Stimulated activated CD4-positive, alpha-beta T cell treated with anti-CD3 and anti-CD28 coated beads, Interleukin-12 subunit alpha, Interleukin-12 subunit beta, amount 100 ng/mL, for 24 hours (primary cell): ENCODE measurements at regions not wholly inside any gene's neighbourhood (a gene's known extent, or its start where the extent isn't known, plus 50 kb on each side); places are given as distances from the start of the nearest gene placed in this dataset.

Experiments
- DNase-seq, 2 experiments: peaks; one replicate each; pipeline ENCODE4 v3.0.0-alpha.2; 2020; ENCODE audit warnings: low read depth in 2 of 2

DNA sequence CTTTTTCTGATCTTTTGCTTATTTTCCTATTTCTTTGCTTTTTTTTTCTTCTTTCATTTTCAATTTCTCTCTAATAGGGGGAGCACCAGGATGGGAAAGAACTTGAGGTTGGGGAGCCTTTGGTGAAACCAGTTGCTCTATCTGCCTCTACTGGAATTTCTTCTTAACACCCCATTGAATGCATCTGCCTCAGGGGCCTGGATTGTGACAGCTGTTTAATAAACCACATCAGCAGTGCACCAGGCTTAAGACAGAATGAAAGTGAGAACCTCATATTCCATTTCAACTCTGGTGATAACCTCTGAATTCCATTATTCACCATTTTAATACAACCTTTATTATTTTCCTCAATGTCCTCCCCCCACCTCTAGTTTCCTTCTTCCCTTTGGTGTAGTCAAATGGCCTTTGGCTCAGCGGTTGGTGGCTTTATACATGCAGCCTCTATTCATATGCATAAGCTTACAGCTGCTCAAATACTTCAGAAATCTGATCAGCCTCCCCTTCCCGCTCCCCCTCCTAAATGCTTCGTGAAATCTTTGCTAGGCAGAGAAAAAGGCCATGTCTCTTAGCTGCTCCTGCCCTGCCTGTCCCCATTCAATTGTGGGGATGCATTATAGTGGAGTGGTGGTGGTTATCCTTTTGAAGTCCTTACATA is 537.3 kb upstream of the PLXNA2 start:
- no peak for DNase-seq

DNA sequence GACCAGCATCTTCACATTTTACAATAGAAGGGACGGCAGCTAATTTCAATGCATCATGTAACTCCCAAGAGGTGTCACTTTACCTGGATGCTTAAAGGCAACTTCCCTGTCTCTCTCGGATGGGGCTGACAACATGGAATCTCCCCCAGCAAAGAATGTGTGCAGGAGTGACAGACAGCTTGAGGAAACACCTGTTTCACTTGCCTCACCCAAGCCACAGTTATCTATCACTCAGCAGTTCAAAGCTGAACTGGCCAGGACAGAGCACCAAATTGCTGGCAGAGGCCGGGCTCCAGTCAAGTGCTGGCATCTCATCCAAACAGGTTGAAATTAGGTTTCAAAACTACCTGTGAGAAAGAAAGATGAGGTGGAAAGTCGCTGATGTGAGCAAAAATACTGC is 538.0 kb upstream of the PLXNA2 start:
- no peak for DNase-seq

DNA sequence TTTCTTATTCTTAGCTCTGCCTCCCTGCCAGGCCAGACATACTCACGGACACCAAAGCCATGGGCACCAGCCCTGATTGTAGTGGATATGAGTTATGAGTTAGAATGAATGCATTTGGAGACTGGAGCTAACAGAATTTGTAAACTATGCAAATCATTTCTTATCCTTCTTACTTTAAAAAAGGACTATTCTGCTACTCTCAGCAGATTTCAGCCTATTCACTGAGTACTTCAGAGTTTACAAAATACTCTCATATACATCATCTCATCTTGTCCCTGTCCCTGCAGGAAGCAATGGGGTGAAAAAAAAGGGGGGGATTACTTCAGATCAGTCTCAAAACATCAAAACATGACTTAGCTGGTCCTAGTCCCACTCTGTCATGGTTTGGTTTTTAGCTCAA is 541.4 kb upstream of the PLXNA2 start:
- no peak for DNase-seq

DNA sequence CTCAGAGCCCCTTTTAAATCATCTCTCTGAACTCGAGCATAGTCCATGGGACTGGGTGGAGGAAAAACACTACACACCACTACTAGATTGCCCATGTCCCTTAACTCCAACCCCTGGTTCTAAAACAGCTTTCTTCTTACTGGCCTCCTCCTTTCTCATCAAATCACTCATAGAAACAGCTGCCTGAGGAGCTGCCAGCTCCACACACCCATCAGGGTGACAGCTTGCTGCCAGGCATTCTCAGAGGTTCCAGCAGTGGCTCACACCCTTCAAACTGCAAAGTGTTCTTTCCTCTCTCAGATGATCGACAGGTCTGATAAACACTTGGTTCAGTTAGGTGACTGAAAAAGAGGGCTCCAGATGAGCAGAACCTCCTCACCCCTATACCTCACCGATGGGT is 543.0 kb upstream of the PLXNA2 start:
- DNase-seq = no peak

DNA sequence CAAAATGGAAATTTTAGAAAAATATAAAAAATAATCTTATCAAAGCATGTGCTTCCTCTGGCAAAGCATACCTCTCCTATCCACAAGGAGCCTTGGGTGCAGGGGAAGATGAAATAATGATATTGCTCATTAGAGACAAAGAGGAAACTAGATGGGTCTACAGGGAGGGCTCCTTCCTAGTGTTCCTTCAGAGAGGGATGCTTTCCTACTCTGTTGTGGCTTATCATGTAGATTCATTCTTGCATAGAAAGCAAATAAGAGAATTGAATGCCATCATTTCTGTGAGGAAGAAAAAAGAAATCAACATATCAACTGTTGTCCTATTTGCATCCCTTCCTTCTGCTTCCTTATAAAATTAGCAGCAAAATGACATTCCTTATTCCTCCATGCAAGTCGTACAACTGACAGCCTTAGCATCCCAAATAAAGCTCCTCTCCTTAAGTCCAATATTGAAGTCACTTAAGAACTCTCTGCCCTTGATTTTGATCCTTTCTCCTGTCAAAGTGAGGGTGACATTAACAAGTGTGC is 543.9 kb upstream of the PLXNA2 start:
- DNase-seq = no peak

DNA sequence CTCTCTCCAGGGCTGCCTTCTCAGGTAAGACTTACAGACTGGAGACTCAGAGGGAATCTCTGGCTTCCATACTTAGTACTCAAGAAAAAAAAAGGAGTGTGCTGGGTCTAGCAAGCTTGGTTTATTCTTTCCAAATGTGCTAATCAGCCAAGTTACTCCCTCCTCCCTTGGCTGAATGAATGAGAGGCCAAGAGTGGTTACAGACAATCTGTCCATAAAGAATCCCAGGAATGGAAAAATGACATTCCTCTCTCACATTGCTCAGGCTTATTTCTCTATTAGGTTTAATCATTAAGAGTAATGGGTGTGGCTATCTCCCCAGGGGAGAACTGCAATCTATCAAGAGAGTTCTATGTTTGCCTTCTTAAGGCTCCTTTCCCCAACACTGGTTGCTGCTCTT is 547.3 kb upstream of the PLXNA2 start:
- DNase-seq = no peak

DNA sequence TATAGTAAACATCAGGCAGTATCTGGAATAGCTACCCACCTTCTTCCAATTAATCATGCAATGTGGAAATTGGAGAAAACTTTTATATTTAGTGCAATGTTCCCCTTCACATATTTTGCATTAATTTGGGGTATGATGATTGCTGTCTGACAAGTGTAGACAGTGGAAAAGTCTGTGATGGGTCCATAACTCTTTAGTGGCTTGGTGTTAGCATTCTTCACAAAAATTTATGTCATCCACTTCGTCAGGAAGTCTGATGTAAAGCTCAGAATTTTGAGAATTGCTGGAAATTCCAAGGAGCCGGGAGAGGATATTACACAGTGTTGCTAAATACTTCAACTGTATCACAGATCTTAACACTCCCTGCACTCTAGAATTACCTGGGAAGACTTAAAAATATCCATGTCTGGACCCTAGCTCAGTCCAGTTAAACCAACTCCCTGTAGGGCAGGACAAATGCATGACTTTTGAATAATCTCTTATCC is 549.7 kb upstream of the PLXNA2 start:
- DNase-seq = no peak

DNA sequence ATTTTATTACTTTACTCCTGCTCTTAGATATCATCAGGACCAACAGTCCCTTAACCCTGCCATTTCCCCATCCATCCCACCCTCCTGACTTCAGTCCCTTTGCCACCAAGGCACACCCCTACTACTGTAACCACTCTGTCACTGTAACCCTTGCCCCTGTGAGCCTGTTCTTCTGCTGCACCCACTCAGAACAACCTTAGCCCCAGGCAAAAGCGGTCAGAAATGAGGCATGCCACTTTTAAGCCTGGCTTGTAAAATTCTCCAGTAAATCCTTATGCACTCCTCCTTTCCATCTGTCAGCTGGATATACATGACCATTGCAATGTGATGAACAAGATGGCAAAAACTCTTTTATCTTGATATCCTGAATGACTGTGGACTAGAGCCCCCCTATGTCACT is 555.0 kb upstream of the PLXNA2 start:
- no peak for DNase-seq

DNA sequence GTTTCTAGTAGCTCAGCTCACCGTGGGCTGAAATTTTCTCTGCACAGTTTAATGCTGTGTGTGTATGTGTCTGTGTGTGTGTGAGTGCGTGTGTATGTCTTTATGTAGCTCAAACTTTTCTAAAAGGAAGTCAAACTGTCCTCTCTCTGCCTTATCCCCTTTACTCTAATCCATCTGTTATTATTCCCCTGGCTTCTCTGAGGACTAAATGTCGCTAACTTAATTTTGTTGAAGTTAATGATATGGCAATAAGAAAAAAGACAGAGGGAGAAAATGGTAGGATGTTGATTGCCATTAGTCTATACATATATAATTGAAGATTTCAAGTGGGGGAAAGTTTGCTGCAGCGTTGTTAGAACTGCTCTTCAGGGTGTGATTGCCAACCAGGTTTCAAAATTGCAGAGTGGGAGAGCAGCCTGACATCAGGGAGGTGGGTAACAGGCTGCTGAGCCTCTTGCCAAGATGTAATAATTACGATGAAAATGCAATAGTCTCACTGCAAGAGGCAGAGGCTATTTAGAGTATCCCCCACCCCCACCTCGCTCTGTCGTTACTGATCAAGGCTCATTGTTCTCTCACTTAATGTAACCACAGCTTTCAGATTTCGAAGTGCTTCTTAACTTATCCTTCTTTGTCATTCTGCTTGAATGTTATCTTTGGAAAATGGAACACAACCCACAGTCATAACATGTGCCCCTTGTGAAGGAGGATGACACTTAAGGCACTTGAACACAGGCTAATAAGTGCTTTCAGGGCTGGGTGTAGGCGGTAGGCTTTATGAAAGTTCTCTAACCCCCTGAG is 559.0 kb upstream of the PLXNA2 start:
- DNase-seq = no peak

DNA sequence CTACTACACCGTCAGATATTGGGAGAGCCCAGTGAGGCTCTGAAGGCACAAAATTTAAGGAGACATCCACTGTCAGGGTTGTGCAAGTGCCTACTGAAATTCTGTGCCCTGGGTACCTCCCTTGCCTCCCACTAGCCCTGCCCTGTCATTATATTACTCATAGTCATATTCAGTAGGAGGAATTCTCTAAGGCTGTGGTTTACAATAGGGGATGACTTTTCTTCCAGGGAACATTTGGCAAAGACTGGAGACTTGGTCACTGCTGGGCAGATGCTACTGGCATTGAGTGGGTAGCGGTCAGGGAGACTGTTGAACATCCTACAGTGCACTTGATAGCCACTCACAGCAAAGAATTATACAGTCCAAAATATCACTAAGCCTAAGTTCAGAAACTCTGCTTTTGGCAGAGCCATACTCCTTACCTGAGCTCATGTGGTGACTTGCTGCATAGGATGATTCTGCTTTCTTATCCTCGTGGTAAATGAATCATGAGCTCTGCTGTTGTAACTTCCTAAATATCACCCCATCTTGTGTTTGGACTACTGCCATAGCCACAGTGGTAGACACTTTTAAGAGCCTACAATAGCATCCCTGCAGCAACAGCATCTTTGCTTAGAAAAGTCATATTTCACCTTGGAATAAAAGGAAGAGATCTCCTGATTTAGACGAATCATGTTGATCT is 563.4 kb upstream of the PLXNA2 start:
- no peak for DNase-seq

DNA sequence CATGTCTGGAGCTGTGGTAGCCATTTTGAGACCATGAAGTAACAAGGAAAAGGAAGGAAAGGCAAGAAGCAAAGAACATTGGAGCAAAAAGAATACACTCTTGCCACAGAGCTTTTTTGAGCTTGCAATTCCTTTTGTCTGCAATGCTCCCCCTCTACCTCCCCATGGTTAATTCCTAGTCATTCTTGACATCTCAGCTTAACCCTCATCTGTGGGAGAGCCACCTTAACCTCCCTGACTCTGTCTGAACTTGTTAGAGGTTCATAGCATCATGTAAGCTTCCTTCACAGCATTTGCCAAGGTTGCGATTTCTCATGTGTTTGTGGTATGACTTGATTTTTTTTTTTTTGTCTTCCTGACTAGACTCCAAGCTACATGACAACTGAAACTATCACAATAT is 564.1 kb upstream of the PLXNA2 start:
- no peak for DNase-seq

DNA sequence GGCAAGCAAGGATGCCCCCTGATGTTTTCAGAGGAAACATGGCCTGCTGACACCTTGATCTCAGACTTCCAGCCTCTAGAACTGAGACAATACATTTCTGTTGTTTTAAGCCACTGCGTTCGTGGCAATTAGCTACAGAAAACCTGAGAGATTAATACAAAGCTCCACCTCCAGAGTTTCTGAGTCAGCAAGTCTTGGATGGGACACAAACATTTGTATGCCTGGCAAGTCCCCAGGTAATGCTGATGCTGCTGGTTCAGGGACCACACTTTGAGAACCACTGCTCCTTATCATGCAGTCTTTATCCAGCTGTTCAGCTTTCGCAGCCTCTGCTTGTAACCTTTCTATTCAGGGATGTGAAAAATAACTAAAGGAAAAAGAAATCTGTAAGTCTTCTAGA is 565.7 kb upstream of the PLXNA2 start:
- no peak for DNase-seq

DNA sequence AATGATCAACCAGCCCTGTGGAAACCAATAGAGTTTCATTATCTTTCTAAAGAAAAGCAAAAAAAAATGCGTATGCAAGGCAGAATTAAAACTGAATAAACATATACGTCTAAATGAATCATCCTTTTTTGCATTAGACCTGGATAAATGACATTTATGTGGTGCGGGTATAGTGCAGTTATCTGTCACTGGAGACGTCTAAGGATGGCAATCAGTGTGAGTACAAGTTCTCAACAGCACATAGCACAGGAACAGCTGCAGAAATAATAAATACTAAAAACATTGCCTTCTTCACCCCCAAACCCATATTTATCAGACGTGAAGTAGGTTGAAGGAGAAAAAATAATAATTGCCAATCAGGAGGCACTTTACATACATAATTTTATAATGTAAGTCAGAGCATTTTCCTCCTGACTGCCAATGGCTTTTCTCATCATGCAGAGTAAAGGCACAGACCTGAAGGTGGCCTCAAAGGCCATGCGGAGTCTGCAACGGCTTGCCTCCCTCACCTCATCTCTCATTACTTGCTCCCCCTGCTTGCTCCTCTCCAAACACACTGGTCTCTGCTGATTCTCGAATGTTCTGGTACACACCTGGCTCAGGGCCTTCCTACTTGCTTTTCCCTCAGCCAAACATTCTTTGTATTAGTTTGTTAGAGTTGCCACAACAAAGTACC is 574.7 kb upstream of the PLXNA2 start:
- no peak for DNase-seq

DNA sequence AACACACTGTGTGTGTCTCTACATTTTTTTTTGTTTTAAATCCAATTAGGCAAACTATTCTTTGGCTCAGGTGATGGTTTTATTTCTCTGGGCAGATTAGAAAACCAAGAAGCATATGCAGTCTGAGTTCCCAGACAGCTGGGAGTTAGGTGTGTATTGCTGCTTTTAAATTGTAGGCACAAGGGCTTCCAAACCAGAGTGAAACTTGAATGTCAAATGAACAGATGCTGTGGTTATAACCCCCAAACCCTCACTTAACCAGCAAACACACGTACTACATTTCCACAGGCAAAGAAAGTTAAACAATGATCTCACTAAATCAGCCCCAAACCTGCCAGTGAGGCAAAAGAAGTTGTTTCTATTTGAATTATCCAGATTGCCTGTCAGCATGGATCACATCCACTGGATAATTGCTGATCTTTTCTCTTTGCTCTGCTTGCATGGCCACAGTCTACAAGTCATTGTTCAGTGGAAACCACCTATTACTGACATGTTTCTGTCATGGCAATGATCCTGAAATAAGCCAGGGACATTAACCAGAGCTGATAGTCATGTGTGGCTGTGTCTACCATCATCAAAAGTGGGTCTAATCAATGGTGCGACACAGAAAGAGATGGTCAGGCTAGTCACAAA is 576.5 kb upstream of the PLXNA2 start:
- DNase-seq = no peak

DNA sequence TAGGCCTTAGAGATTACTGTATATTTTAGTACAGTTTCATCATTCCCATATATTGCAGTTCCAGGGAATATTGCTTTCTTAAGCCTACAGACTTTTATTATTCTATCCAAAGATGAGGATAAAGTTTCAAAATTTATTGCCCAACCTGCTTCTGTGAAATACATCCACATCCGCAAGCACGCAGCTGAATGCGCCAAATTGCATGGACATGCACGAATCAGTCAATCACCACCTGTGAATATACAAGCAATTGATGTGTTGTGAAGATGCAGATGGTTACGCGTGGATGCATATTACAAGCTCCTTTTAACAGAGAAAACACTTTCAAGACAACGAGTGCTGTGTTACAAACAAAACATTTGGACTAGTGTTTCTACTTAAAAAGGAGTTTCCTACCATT is 577.8 kb upstream of the PLXNA2 start:
- no peak for DNase-seq

DNA sequence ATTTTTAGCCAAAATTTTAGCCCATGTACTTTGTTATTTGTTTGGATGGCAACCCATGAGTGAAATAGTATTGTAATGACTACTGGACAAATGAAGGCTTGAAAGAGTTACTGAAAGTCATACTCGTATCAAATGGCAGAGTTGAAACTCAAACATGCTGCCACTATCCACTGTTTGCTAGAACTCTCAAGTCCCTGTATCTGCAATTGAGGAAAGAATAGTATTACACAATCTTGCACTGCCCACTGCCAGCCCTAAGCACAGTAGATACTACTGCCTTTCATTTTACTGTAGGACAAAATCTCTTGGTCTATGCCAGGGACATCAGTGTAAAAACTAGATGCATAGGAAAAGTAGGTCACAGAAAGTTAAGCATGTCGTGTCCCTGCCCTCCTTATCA is 581.1 kb upstream of the PLXNA2 start:
- DNase-seq = no peak

DNA sequence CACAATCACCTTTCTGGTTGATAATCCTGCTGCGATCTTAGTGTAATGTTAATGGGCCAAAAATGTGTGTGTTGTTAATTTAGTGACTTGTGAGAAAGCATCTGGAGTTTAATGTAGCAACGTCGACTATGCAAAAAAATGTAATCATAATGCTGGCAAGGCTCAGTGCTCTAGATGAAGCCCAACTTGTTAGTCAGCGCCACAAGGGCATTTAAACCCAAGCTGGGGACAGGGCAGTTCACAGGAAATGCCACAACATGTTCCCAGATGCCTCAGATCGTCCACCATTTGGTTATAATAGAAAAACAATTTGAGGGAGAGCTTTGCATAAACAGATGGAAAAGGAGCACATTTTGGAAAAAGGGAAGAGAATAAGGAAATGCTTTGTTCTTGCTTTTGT is 585.4 kb upstream of the PLXNA2 start:
- DNase-seq = no peak

DNA sequence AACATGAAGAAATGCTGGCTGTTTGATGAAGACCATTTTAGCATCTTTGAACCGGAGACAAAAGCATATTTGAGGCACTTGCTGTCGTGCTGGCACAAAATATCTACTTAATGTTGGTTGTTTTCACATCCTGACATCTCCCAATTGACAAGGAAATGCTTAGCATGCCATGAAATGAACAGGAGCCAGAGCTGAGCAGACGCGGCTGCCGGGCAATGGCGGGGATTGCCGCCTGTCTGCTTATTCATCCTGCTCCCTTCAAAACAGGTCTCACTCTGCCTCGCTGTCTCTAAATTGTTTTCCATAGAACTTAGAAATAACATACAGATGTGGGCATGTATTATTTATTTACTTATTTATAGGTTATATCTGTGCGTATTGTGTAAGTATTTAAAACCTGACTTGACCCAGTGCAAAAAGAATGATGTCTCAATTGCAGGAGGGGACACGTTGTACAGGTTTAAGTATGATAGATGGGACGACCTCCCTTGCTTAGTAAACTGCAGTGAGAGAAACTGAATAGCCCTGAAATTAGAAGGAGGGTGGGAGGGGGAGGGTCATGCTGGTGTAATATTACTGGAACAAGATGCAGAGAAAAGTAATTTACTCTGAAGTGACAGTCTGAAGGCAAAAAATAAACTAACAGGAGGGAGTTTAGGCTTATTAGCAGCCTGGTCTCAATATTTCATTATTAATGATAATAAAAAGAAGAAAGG is 590.4 kb upstream of the PLXNA2 start:
- no peak for DNase-seq

DNA sequence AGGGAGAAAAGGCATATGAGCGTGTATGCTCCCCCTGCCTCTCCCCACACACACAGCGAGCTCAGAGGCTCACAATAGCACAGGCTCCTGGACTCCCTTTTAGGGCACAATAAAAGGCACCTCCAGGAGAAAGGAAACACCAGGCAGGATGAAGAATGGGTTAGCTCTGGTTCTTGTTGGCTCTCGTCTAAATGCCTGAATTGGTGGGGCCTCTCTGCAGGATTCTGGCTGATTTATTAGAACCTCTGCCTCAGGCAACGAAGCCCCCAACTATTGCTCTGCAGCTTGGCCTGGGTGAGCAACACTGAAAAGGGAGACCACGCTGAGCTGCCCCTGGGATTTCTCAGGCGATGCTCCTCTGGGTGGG is 590.9 kb upstream of the PLXNA2 start:
- no peak for DNase-seq

DNA sequence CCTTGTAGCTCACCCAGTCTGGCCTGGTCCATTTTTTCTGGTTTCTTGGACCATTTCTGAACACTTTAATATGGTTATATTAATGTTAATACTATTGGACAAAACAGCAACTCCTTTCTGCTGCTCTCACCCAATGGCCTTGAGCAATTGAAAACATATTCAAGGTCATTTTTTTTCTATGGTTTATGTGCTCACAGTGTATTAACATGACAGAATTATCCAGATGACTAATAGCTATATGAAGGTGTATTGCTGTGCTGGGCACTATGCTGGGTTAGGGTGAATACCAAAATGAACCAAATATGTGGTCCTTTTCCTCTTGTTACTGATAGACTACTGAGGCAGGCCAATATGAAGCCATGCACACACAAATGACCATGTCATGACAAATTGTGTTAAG is 591.6 kb upstream of the PLXNA2 start:
- DNase-seq = no peak

DNA sequence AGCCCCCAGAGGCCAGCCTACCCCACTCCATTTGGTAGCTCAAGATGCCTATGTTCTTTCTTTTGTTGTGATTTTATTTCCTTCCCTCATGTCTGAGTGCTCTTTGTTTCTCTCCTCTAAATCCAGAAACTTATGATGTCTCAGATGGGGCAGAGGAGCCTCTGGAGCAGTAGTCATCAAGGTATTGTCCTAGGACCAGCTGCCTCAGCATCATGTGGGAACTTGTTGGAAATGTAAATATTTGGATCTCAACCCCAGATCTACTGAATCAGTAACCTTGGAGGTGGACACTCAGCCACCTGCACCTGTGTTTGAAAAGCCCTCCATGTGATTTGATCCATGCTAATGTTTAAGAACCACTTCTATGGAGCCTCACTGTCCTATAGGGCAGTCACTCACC is 593.1 kb upstream of the PLXNA2 start:
- DNase-seq = no peak
